ENCODE measurements at regions not wholly inside any gene's neighbourhood (a gene's known extent, or its start where the extent isn't known, plus 50 kb on each side); places are given as distances from the start of the nearest gene placed in this dataset.

DNA sequence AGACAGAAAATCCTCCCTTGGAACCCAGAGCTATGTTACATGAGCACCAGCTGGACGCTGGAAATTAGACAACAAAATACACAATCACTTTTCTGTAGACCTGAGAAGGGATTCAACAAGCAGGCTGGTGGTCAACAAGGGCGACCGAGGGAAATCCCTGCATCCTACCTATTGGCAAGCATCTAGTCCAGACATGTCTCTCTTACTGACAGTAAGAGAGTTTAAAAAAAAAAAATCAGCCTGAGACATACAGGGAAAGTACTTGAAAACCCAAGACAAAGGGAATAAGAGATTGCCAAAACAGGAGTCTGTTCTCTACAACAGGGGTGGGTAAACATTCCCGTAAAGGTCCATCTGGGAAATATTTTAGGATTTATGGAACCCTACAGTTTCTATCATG is 108.0 kb downstream of the KDR start:
- H3K36me3 ChIP-seq (ENCODE audit: insufficient read depth, insufficient read length, low read length), result no peaks in the 10 kb centered on the region
- no peaks in the 10 kb centered on the region for H3K9me3 ChIP-seq (ENCODE audit: insufficient read depth, low read length)
- no peak for DNase-seq (ENCODE audit: low read depth, low spot score)
- no peaks in the 10 kb centered on the region for H3K27me3 ChIP-seq (ENCODE audit: insufficient read depth, insufficient read length)
- no peak for TF ChIP-seq SUZ12 (IDR thresholded peaks at IDR 0.05; ENCODE audit: extremely low read depth, insufficient read depth, insufficient read length)
- TF ChIP-seq YY1 (IDR thresholded peaks at IDR 0.05; ENCODE audit: insufficient read depth, insufficient read length), result no peak
- no peak for TF ChIP-seq ZNF274 (IDR thresholded peaks at IDR 0.05; ENCODE audit: low read depth, low read length)
- no peaks in the 10 kb centered on the region for H3K4me1 ChIP-seq (ENCODE audit: insufficient read depth, insufficient read length)
- H3K9ac ChIP-seq (ENCODE audit: insufficient read length, low read depth), result no peak overlapping the region
- H3K4me3 ChIP-seq (ENCODE audit: insufficient read length, low read depth), result no peak overlapping the region

DNA sequence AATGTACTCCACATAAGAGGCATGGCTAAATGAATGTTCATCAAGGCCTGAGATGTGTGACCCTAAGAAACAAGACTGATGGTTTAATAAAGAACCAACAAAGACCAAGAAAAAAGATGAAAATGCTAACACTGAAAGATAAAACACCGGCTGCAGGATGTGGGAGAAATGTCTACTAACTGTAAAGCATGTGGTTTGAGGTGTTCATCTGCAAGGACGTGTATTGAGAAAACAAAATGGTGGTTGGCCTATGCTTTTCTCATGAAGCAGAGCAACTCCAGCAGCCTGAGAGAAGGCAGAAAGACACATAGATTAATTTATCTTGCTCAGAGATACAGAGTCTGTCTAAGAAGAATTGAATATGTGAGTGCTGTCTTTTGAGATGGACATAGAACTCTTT is 109.3 kb downstream of the KDR start:
- no peak overlapping the region for H3K4me3 ChIP-seq (ENCODE audit: insufficient read length, low read depth)
- no peaks in the 10 kb centered on the region for H3K9me3 ChIP-seq (ENCODE audit: insufficient read depth, low read length)
- TF ChIP-seq ZNF274 (IDR thresholded peaks at IDR 0.05; ENCODE audit: low read depth, low read length), result no peak
- TF ChIP-seq YY1 (IDR thresholded peaks at IDR 0.05; ENCODE audit: insufficient read depth, insufficient read length), result no peak
- TF ChIP-seq SUZ12 (IDR thresholded peaks at IDR 0.05; ENCODE audit: extremely low read depth, insufficient read depth, insufficient read length), result no peak
- H3K9ac ChIP-seq (ENCODE audit: insufficient read length, low read depth), result no peak overlapping the region
- H3K4me1 ChIP-seq (ENCODE audit: insufficient read depth, insufficient read length), result no peaks in the 10 kb centered on the region
- no peaks in the 10 kb centered on the region for H3K36me3 ChIP-seq (ENCODE audit: insufficient read depth, insufficient read length, low read length)
- H3K27me3 ChIP-seq (ENCODE audit: insufficient read depth, insufficient read length), result no peaks in the 10 kb centered on the region
- no peak for DNase-seq (ENCODE audit: low read depth, low spot score)

DNA sequence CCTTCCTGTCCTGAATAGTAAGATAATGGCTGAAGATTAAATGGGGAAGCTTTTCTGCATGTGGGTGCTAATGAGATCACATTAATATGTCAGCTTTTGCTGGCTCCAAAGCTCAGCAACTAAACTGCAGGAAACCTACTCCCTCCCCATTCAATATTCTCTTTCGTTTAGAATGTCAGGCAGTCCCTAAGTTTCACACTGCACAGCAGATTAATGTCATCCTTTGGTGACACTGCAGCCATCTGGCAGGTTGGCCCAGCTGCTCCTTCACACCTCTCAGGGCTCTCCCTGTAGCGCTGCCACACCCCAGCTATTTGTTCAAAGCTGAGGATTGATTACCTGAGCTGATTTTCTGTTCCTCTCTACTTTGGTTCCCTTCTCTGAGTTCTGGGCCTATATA is 110.5 kb downstream of the KDR start:
- Histone ChIP-seq H3K4me1 (ENCODE audit: insufficient read depth, insufficient read length) (no peaks in the 10 kb centered on the region), H3K36me3 (ENCODE audit: insufficient read depth, insufficient read length, low read length) (no peaks in the 10 kb centered on the region), H3K4me3 (ENCODE audit: insufficient read length, low read depth) (no peak overlapping the region), H3K9me3 (ENCODE audit: insufficient read depth, low read length) (no peaks in the 10 kb centered on the region), H3K9ac (ENCODE audit: insufficient read length, low read depth) (no peak overlapping the region), H3K27me3 (ENCODE audit: insufficient read depth, insufficient read length) (no peaks in the 10 kb centered on the region)
- TF ChIP-seq SUZ12 (IDR thresholded peaks at IDR 0.05; ENCODE audit: extremely low read depth, insufficient read depth, insufficient read length) (no peak), ZNF274 (IDR thresholded peaks at IDR 0.05; ENCODE audit: low read depth, low read length) (no peak), YY1 (IDR thresholded peaks at IDR 0.05; ENCODE audit: insufficient read depth, insufficient read length) (no peak)
- DNase-seq (ENCODE audit: low read depth, low spot score), result no peak

DNA sequence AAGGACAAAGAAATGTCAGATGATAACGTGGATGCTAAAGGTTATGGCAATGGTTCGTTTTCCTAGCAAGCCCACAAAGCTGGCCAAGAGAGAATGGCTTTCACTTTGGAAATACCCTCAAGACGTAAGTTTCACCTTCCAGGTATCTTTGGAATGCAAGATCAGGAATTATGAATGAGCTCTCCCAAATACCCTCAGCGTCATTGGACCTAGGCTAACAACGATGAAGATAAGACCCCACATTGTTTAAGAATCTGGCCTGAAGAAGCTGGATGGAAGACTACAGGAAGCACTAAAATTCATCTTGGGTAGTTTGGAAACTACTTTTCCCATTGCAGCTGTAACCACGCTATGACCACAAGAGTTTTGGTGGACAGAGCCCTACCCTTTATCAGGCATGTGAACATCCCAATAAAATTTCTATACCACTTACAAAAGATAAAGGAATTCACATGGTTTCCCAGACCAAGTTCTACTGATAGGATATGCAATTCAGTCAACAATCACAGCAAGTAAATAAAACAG is 111.9 kb downstream of the KDR start:
- H3K4me1 ChIP-seq (ENCODE audit: insufficient read depth, insufficient read length), result no peaks in the 10 kb centered on the region
- H3K27me3 ChIP-seq (ENCODE audit: insufficient read depth, insufficient read length), result no peaks in the 10 kb centered on the region
- no peaks in the 10 kb centered on the region for H3K9me3 ChIP-seq (ENCODE audit: insufficient read depth, low read length)
- no peak overlapping the region for H3K9ac ChIP-seq (ENCODE audit: insufficient read length, low read depth)
- no peak for TF ChIP-seq ZNF274 (IDR thresholded peaks at IDR 0.05; ENCODE audit: low read depth, low read length)
- no peak for TF ChIP-seq SUZ12 (IDR thresholded peaks at IDR 0.05; ENCODE audit: extremely low read depth, insufficient read depth, insufficient read length)
- no peak for TF ChIP-seq YY1 (IDR thresholded peaks at IDR 0.05; ENCODE audit: insufficient read depth, insufficient read length)
- no peak overlapping the region for H3K4me3 ChIP-seq (ENCODE audit: insufficient read length, low read depth)
- H3K36me3 ChIP-seq (ENCODE audit: insufficient read depth, insufficient read length, low read length), result no peaks in the 10 kb centered on the region
- no peak for DNase-seq (ENCODE audit: low read depth, low spot score)

DNA sequence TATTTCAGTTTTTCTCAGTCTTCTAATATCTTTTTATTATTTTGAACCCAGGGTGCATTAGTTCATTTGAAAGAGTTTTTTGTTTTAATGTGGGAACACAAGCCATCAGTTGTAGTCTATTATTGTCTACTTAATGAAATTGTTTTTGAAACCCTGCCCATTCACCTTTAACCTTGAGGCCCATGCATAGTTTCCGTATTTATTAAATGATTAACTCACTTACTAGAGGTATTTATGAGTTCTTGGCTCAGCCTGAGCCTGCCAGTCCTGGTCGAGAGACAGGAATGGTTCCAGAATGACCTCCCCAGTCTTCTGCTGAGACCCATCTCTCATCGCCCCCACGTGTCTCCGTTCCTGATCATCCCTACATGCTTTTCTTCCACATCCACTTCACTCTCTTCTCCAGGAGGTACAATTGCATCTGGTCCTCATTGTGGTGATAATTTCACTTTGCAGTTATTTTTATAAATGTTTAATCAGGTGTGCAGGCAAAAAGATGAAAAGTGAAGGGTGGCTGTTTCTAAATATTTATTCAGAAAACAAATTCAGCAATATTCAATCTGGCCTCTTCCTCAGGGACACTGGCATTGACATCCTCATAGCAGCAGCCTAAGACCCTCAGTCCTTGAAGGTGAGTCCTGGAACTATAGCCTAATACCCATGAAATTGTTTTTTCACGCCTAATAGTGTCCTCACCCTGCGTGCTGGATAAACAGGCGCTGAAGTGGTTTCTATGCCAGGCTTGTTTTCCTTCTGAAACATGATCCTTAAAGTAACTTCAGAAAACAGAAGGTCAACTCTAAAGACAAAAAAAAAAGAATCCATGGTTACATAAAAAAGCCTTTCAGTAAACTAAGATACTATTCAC is 112.8 kb downstream of the KDR start:
- no peaks in the 10 kb centered on the region for H3K4me1 ChIP-seq (ENCODE audit: insufficient read depth, insufficient read length)
- H3K36me3 ChIP-seq (ENCODE audit: insufficient read depth, insufficient read length, low read length), result no peaks in the 10 kb centered on the region
- no peaks in the 10 kb centered on the region for H3K9me3 ChIP-seq (ENCODE audit: insufficient read depth, low read length)
- H3K4me3 ChIP-seq (ENCODE audit: insufficient read length, low read depth), result no peak overlapping the region
- DNase-seq (ENCODE audit: low read depth, low spot score), result no peak
- no peak for TF ChIP-seq SUZ12 (IDR thresholded peaks at IDR 0.05; ENCODE audit: extremely low read depth, insufficient read depth, insufficient read length)
- no peak for TF ChIP-seq YY1 (IDR thresholded peaks at IDR 0.05; ENCODE audit: insufficient read depth, insufficient read length)
- no peak for TF ChIP-seq ZNF274 (IDR thresholded peaks at IDR 0.05; ENCODE audit: low read depth, low read length)
- no peak overlapping the region for H3K9ac ChIP-seq (ENCODE audit: insufficient read length, low read depth)
- H3K27me3 ChIP-seq (ENCODE audit: insufficient read depth, insufficient read length), result no peaks in the 10 kb centered on the region

DNA sequence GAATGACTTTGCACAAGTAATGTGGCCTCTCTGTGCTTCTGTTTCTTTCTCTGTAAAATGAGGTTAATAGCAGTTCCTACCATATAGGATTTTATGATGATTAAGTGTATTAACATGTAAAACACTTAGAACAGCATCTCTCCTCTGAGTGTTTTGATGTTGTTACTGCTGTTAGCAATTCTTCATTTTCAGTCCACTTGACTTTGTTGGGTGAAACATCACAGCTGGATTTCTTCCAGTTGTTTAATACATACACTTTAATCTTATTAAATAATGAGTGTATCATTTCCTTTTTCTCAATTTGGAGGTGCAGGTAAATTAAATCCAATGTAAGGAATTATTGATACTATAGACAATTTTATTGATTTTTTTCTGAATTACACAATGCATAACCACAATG is 113.6 kb downstream of the KDR start:
- H3K4me3 ChIP-seq (ENCODE audit: insufficient read length, low read depth), result no peak overlapping the region
- H3K9ac ChIP-seq (ENCODE audit: insufficient read length, low read depth), result no peak overlapping the region
- DNase-seq (ENCODE audit: low read depth, low spot score), result no peak
- H3K9me3 ChIP-seq (ENCODE audit: insufficient read depth, low read length), result no peaks in the 10 kb centered on the region
- TF ChIP-seq SUZ12 (IDR thresholded peaks at IDR 0.05; ENCODE audit: extremely low read depth, insufficient read depth, insufficient read length) (no peak), YY1 (IDR thresholded peaks at IDR 0.05; ENCODE audit: insufficient read depth, insufficient read length) (no peak), ZNF274 (IDR thresholded peaks at IDR 0.05; ENCODE audit: low read depth, low read length) (no peak)
- H3K4me1 ChIP-seq (ENCODE audit: insufficient read depth, insufficient read length), result no peaks in the 10 kb centered on the region
- no peaks in the 10 kb centered on the region for H3K27me3 ChIP-seq (ENCODE audit: insufficient read depth, insufficient read length)
- no peaks in the 10 kb centered on the region for H3K36me3 ChIP-seq (ENCODE audit: insufficient read depth, insufficient read length, low read length)

DNA sequence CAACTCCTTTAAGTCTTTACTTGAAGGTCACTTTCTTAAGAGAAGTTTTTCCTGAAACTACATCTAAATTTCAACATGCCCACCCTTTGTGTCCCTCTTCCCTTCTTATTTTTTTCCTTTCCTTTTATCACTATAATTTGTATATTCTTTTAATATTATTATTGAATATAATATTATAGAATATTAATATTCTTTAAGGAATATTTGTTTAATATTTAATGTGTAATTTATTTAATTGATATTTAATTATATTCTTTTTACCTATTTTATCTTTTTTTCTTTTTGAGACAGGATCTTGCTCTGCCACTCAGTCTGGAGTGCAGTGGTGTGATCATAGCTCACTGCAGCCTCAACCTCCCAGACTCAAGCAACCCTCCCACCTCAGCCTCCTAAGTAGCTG is 114.8 kb downstream of the KDR start:
- no peak for TF ChIP-seq YY1 (IDR thresholded peaks at IDR 0.05; ENCODE audit: insufficient read depth, insufficient read length)
- TF ChIP-seq SUZ12 (IDR thresholded peaks at IDR 0.05; ENCODE audit: extremely low read depth, insufficient read depth, insufficient read length), result no peak
- TF ChIP-seq ZNF274 (IDR thresholded peaks at IDR 0.05; ENCODE audit: low read depth, low read length), result no peak
- DNase-seq (ENCODE audit: low read depth, low spot score), result no peak
- Histone ChIP-seq H3K4me3 (ENCODE audit: insufficient read length, low read depth) (no peak overlapping the region), H3K27me3 (ENCODE audit: insufficient read depth, insufficient read length) (no peaks in the 10 kb centered on the region), H3K36me3 (ENCODE audit: insufficient read depth, insufficient read length, low read length) (no peaks in the 10 kb centered on the region), H3K4me1 (ENCODE audit: insufficient read depth, insufficient read length) (no peaks in the 10 kb centered on the region), H3K9ac (ENCODE audit: insufficient read length, low read depth) (no peak overlapping the region), H3K9me3 (ENCODE audit: insufficient read depth, low read length) (no peaks in the 10 kb centered on the region)
